ENCODE measurements at regions not wholly inside any gene's neighbourhood (a gene's known extent, or its start where the extent isn't known, plus 50 kb on each side); places are given as distances from the start of the nearest gene placed in this dataset.

- TF ChIP-seq ZNF274 (IDR thresholded peaks at IDR 0.05; ENCODE audit: low read depth, low read length) = no peak
- TF ChIP-seq SUZ12 (IDR thresholded peaks at IDR 0.05; ENCODE audit: extremely low read depth, insufficient read depth, insufficient read length) = no peak
- no peak for TF ChIP-seq YY1 (IDR thresholded peaks at IDR 0.05; ENCODE audit: insufficient read depth, insufficient read length)
Observed at GRCh38 chrX:146186540-146186939, 368.9 kb downstream of the SLITRK2 start.
